Transverse colon (tissue), 4 donors: ENCODE measurements at regions not wholly inside any gene's neighbourhood (a gene's known extent, or its start where the extent isn't known, plus 50 kb on each side); places are given as distances from the start of the nearest gene placed in this dataset.

Experiments used
- DNase-seq: peaks from one replicate; pipeline ENCODE4 v3.0.0-alpha.2; 2019
- H3K27ac ChIP-seq, 4 donors: fragments of 200-600 bp; sonication (generic); 2 replicates each; pipeline ENCODE4 v1.5.1; 2016 to 2018; ENCODE audit warnings: inconsistent platforms in 4 of 4
- H3K27me3 ChIP-seq: fragments of 200-600 bp; sonication (generic); 2 replicates; pipeline ENCODE4 v1.5.1; 2017; ENCODE audit warnings: inconsistent platforms
- H3K36me3 ChIP-seq, 4 donors: fragments of 200-600 bp; sonication (generic); 2 replicates each; pipeline ENCODE4 v1.5.1; 2017 to 2019; ENCODE audit warnings: inconsistent platforms in 4 of 4
- H3K4me1 ChIP-seq, 4 donors: fragments of 200-600 bp; sonication (generic); 2 replicates each; pipeline ENCODE4 v1.5.1; 2017 to 2020; ENCODE audit warnings: inconsistent platforms in 4 of 4
- H3K4me3 ChIP-seq, 4 donors: fragments of 200-600 bp; sonication (generic); 1 replicate in 1 of 4; 2 replicates in 3 of 4; pipeline versions ENCODE4 v1.5.1 to v1.6.1; 2017 to 2019; ENCODE audit warnings: inconsistent platforms in 4 of 4
- H3K9me3 ChIP-seq, 2 donors: fragments of 200-600 bp; sonication (generic); 2 replicates each; pipeline ENCODE4 v1.5.1; 2017 to 2019; ENCODE audit warnings: inconsistent platforms in 2 of 2
- EP300 ChIP-seq: sonication (generic); formaldehyde crosslinking; IDR thresholded peaks from one replicate; pipeline ENCODE4 v1.6.1; 2017; ENCODE audit warnings: antibody characterized with exemption, low read depth
- POLR2A ChIP-seq: fragments of 450-650 bp; IDR thresholded peaks from one replicate; pipeline ENCODE4 v1.6.1; 2016; ENCODE audit warnings: antibody characterized with exemption, mild to moderate bottlenecking, moderate library complexity
- POLR2AphosphoS5 ChIP-seq, 3 donors: sonication (generic); formaldehyde crosslinking; IDR thresholded peaks; one replicate each; pipeline ENCODE4 v1.6.1; 2016; ENCODE audit warnings: antibody characterized with exemption in 3 of 3
- WGBS, 2 donors: methylation state at CpG; one replicate each; pipeline ENCODE4 v1.1.5; 2018; ENCODE audit warnings: low coverage in 1 of 2; 5-methylcytosine and 5-hydroxymethylcytosine counted together
- in situ Hi-C, 4 donors: fragments of 200-750 bp; cut with MboI; loops; one replicate each; pipeline versions ENCODE4 v1.15.0 to v1.15.1; 2017; ENCODE audit warnings: low sequenced_read_pairs in 3 of 4, low pct_ligation_motif_present in 1 of 4, low pct_unique_long_range_greater_than_20kb in 1 of 4
- intact Hi-C: fragments of 100-400 bp; cut with DNase I; formaldehyde crosslinking; loops from one replicate; pipeline ENCODE4 v1.15.1; 2023; ENCODE audit warnings: low total_unique reads
- TF ChIP-seq, protein P1 (sequence below), 5 experiments: fragments of 200-600 bp in 3 of 5; fragments of 450-650 bp in 2 of 5; sonication (generic) in 3 of 5; IDR thresholded peaks; 1 replicate in 2 of 5; 2 replicates in 3 of 5; pipeline ENCODE4 v1.5.1; 2016 to 2017; ENCODE audit warnings: antibody characterized with exemption in 5 of 5, inconsistent platforms in 3 of 5, mild to moderate bottlenecking in 2 of 5, moderate library complexity in 1 of 5

DNA sequence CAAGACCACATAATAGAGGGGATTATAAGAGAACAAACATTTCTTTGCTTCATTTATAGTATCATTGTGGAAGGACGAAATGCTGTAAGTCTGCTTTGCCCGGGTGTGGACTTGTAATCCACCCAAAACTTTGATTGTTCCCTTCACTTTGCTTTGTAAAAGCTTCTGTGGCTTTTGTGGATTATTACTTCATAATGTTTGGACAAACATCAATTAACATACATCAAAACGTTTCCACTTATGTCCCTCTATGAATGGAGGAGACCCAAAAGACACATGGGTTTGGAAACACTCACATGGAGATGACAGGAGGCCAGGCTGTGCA lies 415.4 kb downstream of the SPRY1 start:
- in situ Hi-C loops (no loop called here), intact Hi-C loops (no loop called here)
- H3K4me1 ChIP-seq: peaks cover 0 to 4% (median 0%) of the 10 kb centered on the region in 4 donors
- H3K27me3 ChIP-seq: no peaks in the 10 kb centered on the region
- TF ChIP-seq EP300: no peak
- no peak for TF ChIP-seq POLR2A
- TF ChIP-seq, protein P1, sequence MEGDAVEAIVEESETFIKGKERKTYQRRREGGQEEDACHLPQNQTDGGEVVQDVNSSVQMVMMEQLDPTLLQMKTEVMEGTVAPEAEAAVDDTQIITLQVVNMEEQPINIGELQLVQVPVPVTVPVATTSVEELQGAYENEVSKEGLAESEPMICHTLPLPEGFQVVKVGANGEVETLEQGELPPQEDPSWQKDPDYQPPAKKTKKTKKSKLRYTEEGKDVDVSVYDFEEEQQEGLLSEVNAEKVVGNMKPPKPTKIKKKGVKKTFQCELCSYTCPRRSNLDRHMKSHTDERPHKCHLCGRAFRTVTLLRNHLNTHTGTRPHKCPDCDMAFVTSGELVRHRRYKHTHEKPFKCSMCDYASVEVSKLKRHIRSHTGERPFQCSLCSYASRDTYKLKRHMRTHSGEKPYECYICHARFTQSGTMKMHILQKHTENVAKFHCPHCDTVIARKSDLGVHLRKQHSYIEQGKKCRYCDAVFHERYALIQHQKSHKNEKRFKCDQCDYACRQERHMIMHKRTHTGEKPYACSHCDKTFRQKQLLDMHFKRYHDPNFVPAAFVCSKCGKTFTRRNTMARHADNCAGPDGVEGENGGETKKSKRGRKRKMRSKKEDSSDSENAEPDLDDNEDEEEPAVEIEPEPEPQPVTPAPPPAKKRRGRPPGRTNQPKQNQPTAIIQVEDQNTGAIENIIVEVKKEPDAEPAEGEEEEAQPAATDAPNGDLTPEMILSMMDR (IDR thresholded peaks at IDR 0.05): no peak
- no peak for TF ChIP-seq POLR2AphosphoS5 (IDR thresholded peaks at IDR 0.05)
- H3K36me3 ChIP-seq: no peaks in the 10 kb centered on the region
- H3K4me3 ChIP-seq: peak overlapping the region in 1 of 4 donors; percentile 19
- H3K9me3 ChIP-seq: no peaks in the 10 kb centered on the region
- DNase-seq: no peak
- H3K27ac ChIP-seq: peak overlapping the region in 3 of 4 donors; percentile 4 to 54 (median 26)
- WGBS, 2 donors: 0 to 19% methylated on average over 1 to 3 of the region's 3 CpGs

- Histone ChIP-seq H3K9me3 (no peaks in the 10 kb centered on the region), H3K4me1 (peaks cover 0 to 4% (median 0%) of the 10 kb centered on the region in 4 donors), H3K4me3 (no peak overlapping the region), H3K27me3 (no peaks in the 10 kb centered on the region), H3K27ac (no peak overlapping the region), H3K36me3 (no peaks in the 10 kb centered on the region)
- no peak for DNase-seq
- WGBS, 2 donors: 92 to 94% methylated on average over 2 of the region's 2 CpGs
- in situ Hi-C loops: no loop called here
- TF ChIP-seq, protein P1 (IDR thresholded peaks at IDR 0.05): no peak
- TF ChIP-seq EP300 (no peak), POLR2A (no peak), POLR2AphosphoS5 (IDR thresholded peaks at IDR 0.05) (no peak)
- intact Hi-C loops: no loop called here
Measured at GRCh38 chr4:123813901-123814300, 417.3 kb downstream of the SPRY1 start.

DNA sequence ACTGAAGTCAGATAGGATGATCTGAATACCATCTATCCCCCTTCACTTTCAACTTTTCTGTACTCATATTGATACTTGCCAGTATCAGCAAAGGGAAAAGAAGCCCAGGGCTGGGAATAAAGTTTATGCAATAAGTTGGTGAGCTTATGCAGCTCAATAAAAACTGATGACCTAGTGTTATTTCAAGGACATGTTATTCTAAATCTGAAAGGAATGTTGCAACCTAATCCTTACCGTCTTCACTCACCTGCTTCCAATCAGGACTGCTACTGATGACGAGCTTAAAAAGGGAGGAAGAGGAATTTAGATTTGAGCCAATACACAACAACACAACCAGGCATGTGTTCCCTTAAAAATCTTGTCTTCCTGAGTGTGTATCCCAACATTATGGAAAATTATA lies 419.9 kb downstream of the SPRY1 start:
- TF ChIP-seq, protein P1 (IDR thresholded peaks at IDR 0.05): no peak
- TF ChIP-seq EP300 (no peak), POLR2AphosphoS5 (IDR thresholded peaks at IDR 0.05) (no peak), POLR2A (no peak)
- Histone ChIP-seq H3K27ac (no peak overlapping the region), H3K27me3 (no peaks in the 10 kb centered on the region), H3K36me3 (no peaks in the 10 kb centered on the region), H3K4me3 (no peak overlapping the region), H3K4me1 (peaks cover 0 to 4% (median 0%) of the 10 kb centered on the region in 4 donors), H3K9me3 (no peaks in the 10 kb centered on the region)
- WGBS, 2 donors: 62 to 83% methylated on average over 1 to 2 of the region's 2 CpGs
- in situ Hi-C loops: no loop called here
- intact Hi-C loops: no loop called here
- no peak for DNase-seq

GRCh38 chr4:123817025-123817688 lies 420.6 kb downstream of the SPRY1 start:
- Histone ChIP-seq H3K36me3 (no peaks in the 10 kb centered on the region), H3K9me3 (no peaks in the 10 kb centered on the region), H3K4me1 (no peaks in the 10 kb centered on the region), H3K4me3 (no peak overlapping the region), H3K27me3 (no peaks in the 10 kb centered on the region), H3K27ac (no peak overlapping the region)
- WGBS, 2 donors: 82 to 89% methylated on average over 7 of the region's 7 CpGs
- TF ChIP-seq POLR2AphosphoS5 (IDR thresholded peaks at IDR 0.05) (no peak), EP300 (no peak), POLR2A (no peak)
- TF ChIP-seq, protein P1 (IDR thresholded peaks at IDR 0.05): no peak
- no peak for DNase-seq
- in situ Hi-C loops: no loop called here
- intact Hi-C loops: no loop called here
